Spleen (tissue), 7 donors: ENCODE measurements at regions not wholly inside any gene's neighbourhood (a gene's known extent, or its start where the extent isn't known, plus 50 kb on each side); places are given as distances from the start of the nearest gene placed in this dataset.

Source experiments
- CTCF ChIP-seq, 11 experiments: fragments of 200-600 bp in 7 of 11; fragments of 450-650 bp in 4 of 11; sonication (generic) in 4 of 11; IDR thresholded peaks in 8 of 11; conservative IDR thresholded peaks in 3 of 11; 1 replicate in 7 of 11; 2 replicates in 4 of 11; pipeline versions ENCODE4 v1.4.0 to v1.8.0; 2016 to 2021; ENCODE audit warnings: antibody characterized with exemption in 11 of 11, inconsistent platforms in 4 of 11, mild to moderate bottlenecking in 1 of 11
- POLR2A ChIP-seq, 3 donors: fragments of 450-650 bp; IDR thresholded peaks; one replicate each; pipeline ENCODE4 v1.5.1; 2017; ENCODE audit warnings: antibody characterized with exemption in 3 of 3, mild to moderate bottlenecking in 1 of 3
- POLR2AphosphoS5 ChIP-seq, 3 donors: sonication (generic); formaldehyde crosslinking; IDR thresholded peaks; one replicate each; pipeline ENCODE4 v1.5.1; 2017; ENCODE audit warnings: antibody characterized with exemption in 3 of 3
- donor health status: DM: no; HTN: no; CAD: no; lungs with moderate emphysema.
- donor health status: DM: no; HTN: no; CAD: no.
- donor health status: DM: no; HTN: no; CAD: no.

DNA sequence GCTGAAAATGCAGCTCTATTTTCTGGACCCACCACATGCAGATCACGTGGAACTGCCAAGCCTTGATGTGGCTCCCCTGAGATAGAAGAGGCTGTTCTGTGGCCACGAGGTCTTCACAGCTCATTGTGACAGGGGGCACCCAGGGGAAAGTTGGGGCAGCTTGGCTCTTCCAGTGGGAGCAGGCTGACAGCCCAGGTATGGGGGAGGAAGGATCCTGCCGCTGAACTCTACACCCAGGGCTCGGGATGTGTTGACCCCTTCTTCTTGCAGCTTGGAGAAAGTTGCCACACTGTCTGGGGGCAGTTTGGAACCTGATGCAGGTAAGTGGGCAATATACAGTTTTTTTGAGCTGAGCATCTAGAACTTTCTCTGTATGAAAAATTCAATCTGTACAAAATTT lies 133.6 kb upstream of the PITX1 start:
- TF ChIP-seq CTCF (IDR thresholded peaks at IDR 0.05 in 8 of 11, conservative IDR thresholded peaks at IDR 0.05 in 3 of 11) (no peak), POLR2A (IDR thresholded peaks at IDR 0.05) (no peak), POLR2AphosphoS5 (IDR thresholded peaks at IDR 0.05) (no peak)
